GM12878 (cell line): ENCODE measurements at regions not wholly inside any gene's neighbourhood (a gene's known extent, or its start where the extent isn't known, plus 50 kb on each side); places are given as distances from the start of the nearest gene placed in this dataset.

Experiments
- CBFB ChIP-seq: IDR thresholded peaks from 2 replicates; pipeline ENCODE4 v1.6.1; 2016; ENCODE audit warnings: antibody characterized with exemption, low read depth
- CHD4 ChIP-seq: fragments of 200-600 bp; sonication (generic); IDR thresholded peaks from 2 replicates; pipeline ENCODE4 v1.6.1; 2016; ENCODE audit warnings: mild to moderate bottlenecking
- EZH2 ChIP-seq: IDR thresholded peaks from 2 replicates; pipeline ENCODE4 v1.6.1; 2012; ENCODE audit warnings: low read depth, mild to moderate bottlenecking, control low read depth, inconsistent platforms, low read length, borderline replicate concordance; ENCODE audit not compliant: control insufficient read depth
- POLR2A ChIP-seq: IDR thresholded peaks from 2 replicates; pipeline ENCODE4 v1.6.1; 2011; ENCODE audit warnings: low read depth, mild to moderate bottlenecking, low read length
- POLR2AphosphoS5 ChIP-seq: IDR thresholded peaks from 2 replicates; pipeline ENCODE4 v1.6.1; 2011; ENCODE audit warnings: mild to moderate bottlenecking, low read length, inconsistent platforms
- TCF7 ChIP-seq: IDR thresholded peaks from 2 replicates; pipeline ENCODE4 v1.6.1; 2014; ENCODE audit warnings: antibody characterized with exemption, borderline replicate concordance
- TF ChIP-seq, protein P1 (sequence below), 3 experiments: IDR thresholded peaks in 2 of 3; conservative IDR thresholded peaks in 1 of 3; 2 replicates each; pipeline ENCODE4 v1.5.1; 2011; ENCODE audit warnings: low read depth in 3 of 3, low read length in 3 of 3, mild to moderate bottlenecking in 3 of 3, control low read depth in 2 of 3, moderate library complexity in 2 of 3, inconsistent platforms in 1 of 3, mixed read lengths in 1 of 3; ENCODE audit not compliant: control insufficient read depth in 2 of 3, insufficient read depth in 1 of 3; ENCODE audit errors: extremely low read depth in 1 of 3

DNA sequence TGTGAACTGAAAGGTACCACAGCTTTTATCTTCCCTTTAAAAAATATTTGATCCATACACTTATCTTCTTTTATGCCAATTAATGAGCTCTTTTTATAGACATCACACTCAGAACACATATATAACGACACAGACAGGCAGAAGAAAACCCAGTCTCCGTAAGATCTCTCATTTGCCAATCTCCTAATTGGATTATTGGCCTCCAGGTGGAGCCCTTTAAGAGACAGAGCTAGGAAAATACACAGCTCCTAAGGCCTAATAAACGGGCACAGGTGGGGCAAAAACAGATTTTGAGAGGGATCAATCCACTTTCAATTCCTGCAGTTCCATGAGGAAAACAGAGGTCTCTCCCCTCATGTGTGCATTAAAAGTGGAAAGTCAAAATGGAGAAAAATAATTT, 1495.4 kb downstream of the RPA4 start:
- TF ChIP-seq, protein P1, sequence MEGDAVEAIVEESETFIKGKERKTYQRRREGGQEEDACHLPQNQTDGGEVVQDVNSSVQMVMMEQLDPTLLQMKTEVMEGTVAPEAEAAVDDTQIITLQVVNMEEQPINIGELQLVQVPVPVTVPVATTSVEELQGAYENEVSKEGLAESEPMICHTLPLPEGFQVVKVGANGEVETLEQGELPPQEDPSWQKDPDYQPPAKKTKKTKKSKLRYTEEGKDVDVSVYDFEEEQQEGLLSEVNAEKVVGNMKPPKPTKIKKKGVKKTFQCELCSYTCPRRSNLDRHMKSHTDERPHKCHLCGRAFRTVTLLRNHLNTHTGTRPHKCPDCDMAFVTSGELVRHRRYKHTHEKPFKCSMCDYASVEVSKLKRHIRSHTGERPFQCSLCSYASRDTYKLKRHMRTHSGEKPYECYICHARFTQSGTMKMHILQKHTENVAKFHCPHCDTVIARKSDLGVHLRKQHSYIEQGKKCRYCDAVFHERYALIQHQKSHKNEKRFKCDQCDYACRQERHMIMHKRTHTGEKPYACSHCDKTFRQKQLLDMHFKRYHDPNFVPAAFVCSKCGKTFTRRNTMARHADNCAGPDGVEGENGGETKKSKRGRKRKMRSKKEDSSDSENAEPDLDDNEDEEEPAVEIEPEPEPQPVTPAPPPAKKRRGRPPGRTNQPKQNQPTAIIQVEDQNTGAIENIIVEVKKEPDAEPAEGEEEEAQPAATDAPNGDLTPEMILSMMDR (IDR thresholded peaks at IDR 0.05 in 2 of 3, conservative IDR thresholded peaks at IDR 0.05 in 1 of 3; ENCODE audit: control insufficient read depth in 2 of 3, extremely low read depth in 1 of 3, insufficient read depth in 1 of 3, low read depth in 3 of 3, low read length in 3 of 3) = peak in 1 of 3 experiments; percentile 5; a peak in 1 of 6 replicates
- TF ChIP-seq EZH2 (no peak), TCF7 (no peak), POLR2A (no peak), CHD4 (no peak), POLR2AphosphoS5 (no peak), CBFB (no peak)
